NCI-H2196 (cell line): ENCODE measurements at regions not wholly inside any gene's neighbourhood (a gene's known extent, or its start where the extent isn't known, plus 50 kb on each side); places are given as distances from the start of the nearest gene placed in this dataset.
"Not testable (repeated sequence)": the region's sequence is repeated elsewhere in the genome, so short reads cannot be mapped to it uniquely, and the experiment has no call there.

Experiments
- DNase-seq: peaks from one replicate; lab custom pipeline; 2025; ENCODE audit not compliant: unreplicated experiment; lab: John Stamatoyannopoulos, UW

DNA sequence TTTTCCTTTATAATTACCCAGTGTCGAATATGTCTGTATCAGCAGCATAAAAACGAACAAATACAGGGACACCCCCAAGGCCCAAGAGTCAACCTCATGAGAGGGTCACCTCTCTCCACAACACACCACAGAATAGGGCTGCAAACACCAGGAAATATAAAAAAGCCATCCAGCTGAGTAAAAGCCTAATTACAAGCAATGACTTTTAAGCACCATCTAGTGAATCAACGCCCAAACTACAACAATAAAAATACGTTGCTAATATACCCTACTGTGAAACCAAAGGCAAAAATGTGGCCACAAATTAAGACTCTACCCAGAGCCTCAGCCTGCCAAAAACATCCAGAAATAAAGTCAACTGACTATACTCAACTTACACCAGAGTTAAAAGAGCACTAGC is 817.9 kb upstream of the NEGR1 start:
- no peak for DNase-seq

DNA sequence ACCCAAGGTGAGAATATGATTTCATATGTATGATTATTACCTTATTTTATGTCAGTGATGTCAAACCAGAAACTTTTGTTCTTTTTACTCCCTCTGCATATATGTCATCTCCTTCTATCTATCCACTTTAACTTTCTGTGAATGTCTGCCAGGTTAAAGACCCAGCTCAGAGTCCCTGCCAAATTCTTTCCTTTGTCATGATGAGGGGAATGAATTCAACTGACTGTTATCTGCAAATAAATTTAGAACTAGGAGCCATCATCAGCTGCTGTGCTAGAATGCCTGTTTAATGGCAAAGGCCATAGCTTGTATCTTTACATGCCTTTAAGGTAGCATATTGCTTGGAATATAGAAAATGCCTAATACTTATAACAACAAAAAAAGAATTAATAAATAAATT is 815.6 kb upstream of the NEGR1 start:
- DNase-seq, result no peak

DNA sequence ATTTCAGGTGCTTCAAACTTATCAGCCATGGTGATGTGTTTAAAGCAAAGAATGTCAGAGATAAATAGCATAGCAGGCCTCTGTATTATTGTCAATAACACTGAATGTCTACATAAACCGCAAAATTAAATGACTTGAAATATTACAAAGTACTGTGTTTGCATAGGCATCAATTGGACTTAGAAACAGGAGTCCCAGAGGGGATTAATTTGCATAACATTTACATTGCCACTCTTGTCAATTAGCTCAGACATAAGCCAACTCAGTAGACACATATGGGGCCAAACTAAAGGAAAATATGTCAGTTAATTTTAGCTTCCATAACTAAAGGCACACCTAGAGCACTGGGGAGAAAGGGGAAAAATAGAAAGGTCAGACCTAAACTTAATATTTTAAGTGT is 814.5 kb upstream of the NEGR1 start:
- DNase-seq, result no peak

DNA sequence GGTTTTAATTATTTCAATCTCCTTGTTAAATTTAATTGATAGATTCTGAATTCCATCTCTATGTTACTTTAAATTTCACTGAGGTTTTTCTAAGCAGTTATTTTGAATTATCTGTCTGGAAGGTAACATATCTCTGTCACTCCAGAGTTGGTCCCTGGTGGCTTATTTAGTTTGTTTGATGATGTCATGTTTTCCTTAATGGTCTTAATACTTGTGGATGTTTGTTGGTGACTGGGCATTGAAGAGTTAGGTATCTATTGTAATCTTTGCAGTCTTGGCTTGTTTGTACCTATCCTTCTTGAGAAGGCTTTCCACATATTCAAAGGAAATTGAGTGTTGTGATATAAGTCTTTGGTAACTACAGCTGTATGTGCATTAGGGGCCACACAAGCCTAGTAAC is 810.0 kb upstream of the NEGR1 start:
- no peak for DNase-seq

DNA sequence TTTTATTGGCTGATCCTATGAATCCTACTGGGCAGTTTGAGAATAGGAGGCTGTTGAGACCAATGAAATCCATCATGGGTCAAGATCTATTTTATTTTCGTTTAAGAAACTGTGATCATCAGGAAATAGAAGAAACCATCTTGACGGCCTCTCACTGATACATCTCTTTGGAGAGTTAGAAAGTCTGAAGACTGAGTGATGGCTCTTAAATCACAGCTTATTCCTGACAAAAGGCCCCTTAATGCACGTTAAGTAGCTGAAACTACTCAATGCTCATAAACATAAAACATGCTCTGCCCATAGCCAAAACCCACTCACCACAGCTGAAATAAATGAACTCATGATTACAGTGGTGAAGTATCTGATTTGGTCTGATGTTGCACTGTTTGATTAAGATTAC is 784.5 kb upstream of the NEGR1 start:
- DNase-seq, result no peak

DNA sequence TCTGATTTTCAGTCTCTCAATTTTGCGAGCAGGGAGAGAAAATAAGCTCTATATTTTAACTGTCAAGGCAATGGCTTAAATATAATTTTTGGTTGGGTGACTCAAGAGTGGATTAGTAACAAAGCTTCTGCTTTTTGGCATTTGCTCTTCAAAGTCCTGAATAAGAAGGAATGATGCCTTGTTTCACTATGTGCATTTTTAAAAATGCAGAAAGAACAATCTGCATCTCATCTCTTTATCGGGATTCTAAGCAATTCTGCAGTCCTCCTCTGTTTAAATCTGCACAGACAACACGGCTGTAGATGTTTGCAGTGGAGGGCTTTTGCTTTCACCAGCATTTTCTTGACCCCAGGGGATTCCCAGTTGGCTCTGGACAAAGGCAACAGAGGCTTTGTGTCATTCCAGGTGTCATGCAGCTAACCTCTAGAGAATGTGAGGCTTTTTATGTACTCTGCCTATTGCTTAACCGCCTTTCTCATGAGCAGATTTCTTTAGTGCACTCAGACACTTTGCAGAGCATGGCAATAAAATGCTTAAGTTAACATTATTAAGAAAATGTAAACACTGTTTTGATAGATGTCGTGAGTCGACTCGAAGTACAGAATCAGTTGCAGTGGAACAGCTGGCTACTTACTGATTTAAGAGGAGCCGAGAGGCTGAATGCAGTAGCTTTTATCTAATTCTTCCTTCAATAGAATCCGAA is 783.2 kb upstream of the NEGR1 start:
- DNase-seq, result no peak

DNA sequence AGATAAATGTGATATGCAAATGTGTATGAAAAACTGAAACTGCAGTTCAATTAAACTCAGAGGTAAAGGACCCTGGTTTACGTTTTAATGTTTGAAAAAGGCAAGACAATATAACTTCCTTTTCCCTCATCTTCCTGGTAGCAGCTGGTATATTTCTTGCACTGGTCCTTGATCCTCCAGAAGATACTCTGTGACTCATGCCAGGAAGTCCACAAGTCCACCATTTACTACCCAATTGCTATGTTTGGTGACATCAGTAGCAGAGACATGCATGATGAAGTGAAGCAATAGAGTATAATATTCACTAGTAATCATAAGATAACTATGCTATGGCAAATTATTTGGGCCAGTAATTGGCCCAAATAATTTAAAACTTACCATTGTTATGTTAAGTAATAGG is 774.5 kb upstream of the NEGR1 start:
- DNase-seq, result no peak

DNA sequence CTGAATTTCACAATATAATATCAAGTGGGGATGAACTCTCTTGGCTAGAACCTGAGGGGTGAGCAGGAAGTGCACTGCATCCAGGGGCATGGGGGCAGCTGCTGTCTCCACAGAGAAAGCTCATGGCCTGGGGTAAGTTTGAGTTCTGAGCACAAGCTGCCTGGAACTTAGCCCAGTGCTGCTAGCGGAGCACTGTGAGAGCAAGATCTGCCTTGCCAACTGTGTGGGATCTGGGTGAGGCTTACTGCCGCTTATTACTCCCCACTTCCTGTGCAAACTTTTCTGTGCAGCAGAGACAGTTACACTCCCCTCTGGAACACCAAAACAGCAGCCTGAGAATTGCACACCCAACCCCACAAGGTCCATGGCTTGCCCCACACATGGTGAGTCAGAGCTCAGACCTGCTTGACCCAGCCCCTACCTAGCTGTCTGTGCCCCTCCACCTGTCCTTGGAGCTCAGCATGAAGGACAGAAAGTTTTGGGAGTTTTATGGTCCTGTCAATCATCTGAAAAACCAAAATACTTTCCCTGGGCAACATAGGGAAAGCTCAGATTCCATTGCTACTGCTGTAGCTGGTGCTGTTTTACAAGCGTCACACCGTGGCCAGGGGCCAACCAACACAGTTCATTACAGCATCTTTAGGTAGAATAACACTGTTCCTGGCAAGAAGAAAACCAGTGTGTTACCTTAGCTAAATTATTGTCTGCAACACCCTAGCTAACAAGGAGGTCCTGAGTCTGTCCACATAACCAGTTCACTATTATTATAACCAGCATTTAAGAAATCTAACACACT is 762.1 kb upstream of the NEGR1 start:
- no peak for DNase-seq

DNA sequence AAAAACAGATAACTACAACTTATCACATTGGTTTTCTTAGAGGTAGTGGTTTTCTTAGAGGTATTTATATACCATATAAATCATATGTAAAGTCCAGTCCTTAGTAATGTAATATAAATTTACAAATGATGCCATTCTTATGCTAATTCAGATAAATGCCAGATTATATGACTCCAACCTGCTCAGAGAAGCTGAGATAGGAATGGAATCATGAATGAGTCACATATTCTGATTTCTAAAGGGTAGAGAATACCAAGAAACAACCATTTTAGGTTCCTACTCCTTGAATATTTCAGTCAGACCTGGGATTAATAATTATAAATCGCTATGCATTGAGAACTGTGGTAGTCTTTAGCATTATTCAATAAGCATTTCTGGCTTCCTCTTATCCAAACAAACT is 760.1 kb upstream of the NEGR1 start:
- DNase-seq, result no peak

DNA sequence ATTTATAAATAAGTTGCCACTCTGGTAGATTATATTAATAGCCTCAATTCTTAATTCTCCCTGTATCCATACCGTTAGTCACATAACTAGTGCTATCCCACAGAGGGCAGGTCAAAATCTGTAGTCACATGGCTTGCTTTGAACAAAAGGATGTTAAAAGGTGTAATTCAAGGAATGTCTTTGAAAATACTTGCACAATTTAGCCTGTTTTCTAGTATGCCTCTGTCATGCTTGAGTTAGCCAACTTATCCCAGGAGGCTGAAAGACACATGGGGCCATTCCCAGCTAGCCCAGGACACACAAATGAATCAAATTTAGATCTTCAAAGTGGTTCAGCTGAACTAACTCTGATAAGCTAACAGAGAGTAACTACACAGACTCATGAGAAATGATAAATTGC is 758.5 kb upstream of the NEGR1 start:
- DNase-seq, result no peak

DNA sequence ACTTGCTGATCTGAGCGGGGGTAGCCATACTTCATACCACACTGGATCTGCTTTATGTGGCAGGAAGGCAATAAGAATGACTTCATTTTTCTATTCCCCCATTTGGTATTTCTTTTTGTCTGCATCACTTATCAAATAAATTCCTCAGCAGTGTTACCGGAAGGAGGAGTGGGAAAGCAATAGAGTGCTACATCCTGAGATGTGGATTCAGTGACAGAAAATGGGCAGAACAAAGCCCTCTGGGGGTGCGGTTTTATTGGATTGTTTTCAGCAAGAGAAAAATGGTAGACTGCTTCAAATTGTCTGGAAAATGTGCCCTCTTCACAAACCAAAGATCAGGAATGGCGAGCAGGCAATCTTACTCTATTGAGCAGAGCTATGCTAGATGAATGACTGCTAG is 751.9 kb upstream of the NEGR1 start:
- DNase-seq, result no peak

DNA sequence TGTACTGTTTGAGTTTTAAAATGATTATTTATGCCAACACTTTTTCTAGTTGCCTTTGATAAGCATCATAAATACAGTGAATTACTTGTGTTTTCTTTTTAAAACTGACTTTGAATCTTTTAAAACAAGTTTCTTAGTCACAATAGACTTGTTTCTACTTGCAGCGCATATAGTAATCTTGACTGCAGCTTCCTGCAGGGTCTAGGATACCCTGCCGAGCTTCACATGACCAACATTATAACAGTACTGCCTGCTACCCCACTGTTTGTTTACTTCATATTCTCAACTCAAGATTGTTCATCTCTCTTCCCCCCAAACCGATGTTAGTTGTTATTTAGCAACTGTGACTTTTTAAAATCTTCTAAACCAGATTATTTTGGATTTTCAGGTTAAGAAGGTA is 751.3 kb upstream of the NEGR1 start:
- DNase-seq, result no peak

DNA sequence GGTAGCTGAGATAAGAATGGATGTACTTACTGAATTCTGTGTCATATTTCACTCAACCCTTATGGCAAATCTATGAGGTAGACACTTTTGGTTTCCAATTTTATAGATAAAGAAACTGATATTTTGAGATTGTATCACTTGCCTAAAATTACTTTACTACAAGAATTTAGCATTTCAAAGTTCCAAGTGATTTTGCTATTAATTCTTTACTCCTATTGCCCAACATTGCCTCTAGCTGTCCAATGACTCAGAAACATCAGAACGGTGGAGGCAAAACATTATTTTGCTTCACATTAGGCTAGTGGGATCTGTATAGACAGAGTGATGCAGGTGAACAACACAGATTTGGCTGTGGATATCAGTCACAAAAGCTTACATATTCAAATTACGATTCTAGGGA is 747.2 kb upstream of the NEGR1 start:
- no peak for DNase-seq

DNA sequence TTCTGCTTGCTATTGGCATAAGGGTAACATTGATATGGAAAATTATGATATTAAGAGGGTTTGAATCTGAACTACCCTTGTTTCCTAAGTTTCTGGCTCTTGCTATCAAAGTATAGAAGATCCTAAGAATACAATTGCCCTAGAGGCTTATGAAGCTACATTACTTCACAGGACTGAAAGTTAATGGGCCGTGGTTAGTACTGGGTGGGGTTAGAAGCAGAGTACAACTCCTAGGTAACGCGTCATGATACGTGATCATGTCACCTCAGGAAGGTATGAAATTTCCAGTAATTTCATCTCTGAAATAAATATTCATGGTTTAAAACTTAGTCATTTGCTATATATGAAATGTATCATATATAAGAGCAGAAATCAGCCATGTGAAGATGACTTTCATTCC is 743.8 kb upstream of the NEGR1 start:
- DNase-seq, result no peak

DNA sequence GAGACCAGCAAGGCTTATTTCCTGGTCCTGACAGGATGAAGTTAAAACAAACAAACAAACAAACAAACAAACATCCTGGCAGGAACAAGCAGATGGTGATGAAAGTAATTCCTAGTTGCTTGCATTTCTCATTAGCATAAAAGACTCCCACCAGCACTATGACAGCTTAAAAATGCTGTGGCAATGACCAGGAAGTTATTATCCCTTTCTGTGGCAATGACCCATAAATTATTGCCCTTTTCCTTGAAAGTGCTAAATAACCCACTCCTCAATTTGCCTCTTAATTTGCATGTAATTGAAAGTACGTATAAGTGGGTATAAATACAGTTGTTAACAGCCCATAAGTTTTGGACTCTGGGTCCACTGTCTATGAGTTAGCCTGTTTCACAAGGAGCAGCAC is 727.6 kb upstream of the NEGR1 start:
- DNase-seq, result no peak

DNA sequence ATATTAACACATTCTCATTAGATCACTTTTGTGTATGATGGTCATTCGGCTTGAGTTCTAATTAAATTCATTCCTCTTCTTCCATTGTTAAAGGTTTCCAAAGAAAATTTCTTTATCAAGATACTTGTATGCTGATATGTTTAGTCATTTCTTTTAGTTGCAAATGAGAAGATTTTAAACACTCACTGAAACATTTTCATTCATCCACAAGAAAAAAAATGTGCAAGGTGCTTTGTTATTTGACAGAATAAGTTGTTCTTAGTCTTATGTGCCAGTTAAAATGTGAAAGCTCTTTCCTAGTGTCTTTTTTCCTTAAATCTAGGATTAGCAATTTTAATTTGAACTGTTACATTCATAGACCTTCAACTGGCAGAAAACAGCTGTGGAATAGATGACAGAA is 727.0 kb upstream of the NEGR1 start:
- DNase-seq, result no peak

DNA sequence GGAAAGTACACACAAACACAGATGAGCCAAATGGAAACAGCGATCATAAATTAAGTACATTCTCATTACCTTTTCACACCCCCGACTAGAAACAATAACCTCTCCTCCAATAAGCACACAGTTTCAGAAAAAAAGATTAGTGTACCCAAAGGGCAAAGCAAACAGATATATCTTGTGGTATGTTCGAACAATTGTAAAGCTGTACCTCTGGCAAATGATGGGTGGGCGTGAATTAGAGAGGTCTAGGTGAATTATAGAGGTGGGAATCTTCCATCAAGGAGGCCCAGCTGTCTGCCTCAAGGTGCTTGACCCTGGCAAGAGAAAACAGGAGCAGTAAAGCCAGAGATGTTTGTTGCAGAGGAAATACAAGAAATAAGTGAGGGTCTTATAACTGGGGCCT is 715.3 kb upstream of the NEGR1 start:
- no peak for DNase-seq

DNA sequence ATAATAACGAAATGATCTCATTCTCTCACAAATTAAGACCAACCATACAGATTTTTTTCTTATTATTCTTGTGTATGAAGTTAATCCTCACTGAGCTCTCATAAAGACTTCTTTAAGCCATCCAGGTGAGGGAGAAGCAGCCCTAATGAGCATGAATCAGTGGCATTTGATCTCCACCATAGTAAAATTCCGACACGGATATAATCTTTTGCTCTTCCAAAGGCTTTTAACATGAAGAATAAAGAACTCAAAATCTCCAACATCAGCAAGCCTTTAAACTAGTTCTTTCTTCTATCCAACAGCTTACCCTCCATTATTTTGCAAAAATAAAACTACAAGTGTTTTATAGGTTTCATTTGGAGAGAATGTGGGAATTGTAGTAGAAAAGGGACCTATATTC is 714.7 kb upstream of the NEGR1 start:
- DNase-seq, result no peak

DNA sequence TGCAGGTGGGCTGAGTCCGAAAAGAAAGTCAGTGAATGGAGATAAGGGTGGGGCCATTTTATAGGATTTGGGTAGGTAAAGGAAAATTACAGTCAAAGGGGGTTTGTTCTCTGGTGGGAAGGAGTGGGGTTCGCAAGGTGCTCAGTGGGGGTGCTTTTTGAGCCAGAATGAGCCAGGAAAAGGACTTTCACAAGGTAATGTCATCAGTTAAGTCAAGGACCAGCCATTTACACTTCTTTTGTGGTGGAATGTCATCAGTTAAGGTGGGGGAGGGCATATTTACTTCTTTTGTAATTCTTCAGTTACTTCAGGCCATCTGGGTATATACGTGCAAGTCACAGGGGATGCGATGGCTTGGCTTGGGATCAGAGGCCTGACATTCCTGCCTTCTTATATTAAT is 705.5 kb upstream of the NEGR1 start:
- DNase-seq, result not testable (repeated sequence)

DNA sequence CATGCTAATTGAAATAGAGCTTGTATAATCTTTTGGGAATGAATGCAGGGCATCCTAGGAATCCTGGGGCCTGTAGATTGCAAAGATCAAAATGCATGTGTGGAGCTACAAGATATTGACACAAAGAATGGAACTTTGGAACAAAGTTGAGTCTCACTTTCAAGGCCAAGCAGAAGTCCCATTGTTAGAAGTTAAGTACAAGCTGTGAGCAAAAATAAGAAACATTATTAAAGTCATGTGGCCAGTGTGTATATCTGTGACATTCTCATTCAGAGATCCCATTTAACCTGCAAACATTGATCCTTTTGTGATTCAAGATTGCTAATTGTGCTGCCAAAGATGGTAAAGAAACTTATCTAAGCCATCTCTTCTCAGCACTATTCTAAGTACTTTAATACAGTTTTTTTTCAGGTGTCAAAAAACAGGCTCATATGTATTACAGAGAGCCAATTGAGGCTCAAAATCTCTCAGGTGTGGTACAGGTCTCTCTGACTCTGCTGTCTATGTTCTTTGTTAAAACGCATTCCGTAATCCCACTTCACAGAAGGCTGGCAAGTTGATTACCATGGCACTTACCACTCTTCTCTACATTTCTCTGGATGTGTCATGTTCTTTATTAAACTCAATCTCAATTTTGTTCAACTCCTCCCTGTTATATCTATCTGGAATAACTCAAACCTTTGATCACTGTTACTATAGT is 704.4 kb upstream of the NEGR1 start:
- DNase-seq, result no peak

DNA sequence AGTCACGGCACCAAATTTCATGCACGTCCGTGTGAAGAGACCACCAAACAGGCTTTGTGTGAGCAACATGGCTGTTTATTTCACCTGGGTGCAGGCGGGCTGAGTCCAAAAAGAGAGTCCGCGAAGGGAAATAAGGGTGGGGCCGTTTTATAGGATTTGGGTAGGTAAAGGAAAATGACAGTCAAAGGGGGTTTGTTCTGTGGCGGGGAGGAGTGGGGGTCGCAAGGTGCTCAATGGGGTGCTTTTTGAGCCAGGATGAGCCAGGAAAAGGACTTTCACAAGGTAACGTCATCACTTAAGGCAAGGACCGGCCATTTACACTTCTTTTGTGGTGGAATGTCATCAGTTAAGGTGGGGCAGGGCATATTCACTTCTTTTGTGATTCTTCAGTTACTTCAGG is 702.7 kb upstream of the NEGR1 start:
- DNase-seq, result not testable (repeated sequence)

DNA sequence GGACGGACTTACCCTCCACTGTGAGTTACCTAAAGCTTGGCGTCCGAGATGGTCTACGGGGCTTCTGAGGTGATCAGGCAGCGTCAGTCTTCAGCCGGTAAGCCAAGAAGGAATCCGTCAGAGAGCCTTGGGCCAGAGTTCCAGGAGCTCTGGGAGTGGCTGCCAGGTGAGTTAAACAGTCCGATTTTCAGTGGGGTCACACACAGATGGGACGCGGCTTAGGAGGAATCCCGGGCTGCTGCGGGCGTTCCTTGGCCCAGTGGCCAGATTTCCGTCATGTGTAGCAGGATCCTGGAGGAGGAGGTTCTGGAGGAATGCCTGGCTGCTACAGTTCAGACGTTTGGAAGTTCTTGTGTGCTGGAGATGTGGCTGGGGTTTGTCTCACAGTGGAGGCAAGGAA is 700.7 kb upstream of the NEGR1 start:
- DNase-seq, result not testable (repeated sequence)
